SH-SY5Y (cell line): ENCODE measurements at regions not wholly inside any gene's neighbourhood (a gene's known extent, or its start where the extent isn't known, plus 50 kb on each side); places are given as distances from the start of the nearest gene placed in this dataset.

Source experiments
- GATA2 ChIP-seq: IDR thresholded peaks from 2 replicates; pipeline ENCODE4 v1.6.1; 2011; ENCODE audit warnings: mild to moderate bottlenecking, low read depth, low read length
- GATA3 ChIP-seq: IDR thresholded peaks from 2 replicates; pipeline ENCODE4 v1.6.1; 2011; ENCODE audit warnings: low read depth, mild to moderate bottlenecking, low read length, moderate library complexity

DNA sequence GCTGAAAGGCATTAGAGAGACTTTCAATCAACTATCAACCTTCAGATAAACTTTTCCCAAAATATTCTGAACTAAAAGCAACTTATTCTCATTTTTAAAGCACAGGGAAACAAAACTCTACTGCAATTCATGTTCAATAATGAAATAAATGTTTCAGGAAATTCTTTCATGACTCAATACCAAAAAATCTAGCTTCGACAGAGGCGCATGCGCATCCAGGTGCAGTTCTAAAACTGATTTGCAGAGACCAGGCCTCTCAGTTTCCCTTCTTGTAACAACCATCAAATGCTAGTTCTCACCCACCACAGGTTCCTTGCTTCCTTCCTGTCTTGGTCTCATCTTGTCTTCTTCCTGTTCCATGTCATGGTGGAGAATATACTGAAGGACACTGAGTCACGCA is 55.3 kb upstream of the NRBF2 start:
- TF ChIP-seq GATA2 (no peak), GATA3 (no peak)

- TF ChIP-seq GATA3 = no peak
- TF ChIP-seq GATA2 = no peak
Measured at GRCh38 chr10:63072951-63073350, 60.2 kb upstream of the NRBF2 start.

DNA sequence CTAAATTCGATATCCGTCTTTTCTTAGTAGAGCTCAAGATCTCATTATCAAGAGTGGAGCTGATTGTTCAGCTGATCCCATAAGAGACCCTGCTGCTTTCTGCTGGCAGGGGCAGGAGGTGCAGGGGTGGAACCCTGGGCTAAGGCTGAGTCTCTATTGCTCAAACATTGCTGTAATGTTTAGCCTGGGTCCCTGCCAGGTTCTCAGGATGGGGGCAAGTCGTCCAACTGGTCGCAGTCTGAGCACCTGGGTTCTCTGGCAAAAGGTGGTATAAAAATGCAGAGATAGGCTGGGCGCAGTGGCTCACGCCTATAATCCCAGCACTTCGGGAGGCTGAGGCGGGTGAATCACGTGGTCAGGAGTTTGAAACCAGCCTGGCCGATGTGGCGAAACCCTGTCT is 62.0 kb upstream of the NRBF2 start:
- no peak for TF ChIP-seq GATA2
- no peak for TF ChIP-seq GATA3

- peak; percentile 97 for TF ChIP-seq GATA2
- peak; percentile 98 for TF ChIP-seq GATA3
Measured at GRCh38 chr10:63069318-63069717, 63.8 kb upstream of the NRBF2 start.

DNA sequence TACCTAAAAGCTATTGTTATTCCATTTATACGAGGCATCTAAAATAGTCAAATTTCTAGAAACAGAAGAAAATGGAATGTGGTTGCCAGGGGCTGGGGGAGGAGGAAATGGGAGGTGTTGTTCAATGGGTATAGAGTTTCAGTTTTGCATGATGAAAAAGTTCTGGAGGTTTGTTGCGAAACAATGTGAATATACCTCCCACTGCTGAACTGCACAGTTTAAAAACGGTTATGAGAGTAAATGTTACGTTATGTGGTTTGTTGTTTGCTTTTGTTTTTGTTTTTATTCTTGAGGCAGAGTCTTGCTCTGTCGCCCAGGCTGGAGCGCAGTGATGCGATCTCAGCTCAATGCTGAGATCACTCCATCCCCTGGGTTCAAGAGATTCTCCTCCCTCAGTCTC is 64.9 kb upstream of the NRBF2 start:
- no peak for TF ChIP-seq GATA2
- TF ChIP-seq GATA3 = no peak

DNA sequence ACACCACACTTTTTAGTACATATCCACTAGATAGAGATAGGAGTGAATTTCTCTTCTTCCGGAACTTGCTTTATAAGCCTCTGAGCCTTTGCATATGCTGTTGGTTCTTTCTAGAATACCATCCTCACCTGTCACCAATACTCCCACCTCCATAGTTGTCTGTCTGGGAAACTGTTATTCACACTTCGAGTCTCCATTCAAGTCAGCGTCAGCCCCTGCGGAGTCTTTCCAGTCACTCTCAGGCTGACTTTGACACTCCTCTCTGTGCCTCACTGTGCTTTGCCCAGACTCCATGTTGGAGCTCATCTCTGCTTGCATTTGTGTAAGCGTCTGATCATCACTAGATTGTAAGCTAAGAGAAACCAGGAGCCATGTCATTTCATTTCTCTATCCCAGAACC is 66.5 kb upstream of the NRBF2 start:
- TF ChIP-seq GATA2 (no peak), GATA3 (no peak)

GRCh38 chr10:63064706-63065105 is 68.4 kb upstream of the NRBF2 start:
- no peak for TF ChIP-seq GATA3

- no peak for TF ChIP-seq GATA2
- TF ChIP-seq GATA3 = no peak
Measured at GRCh38 chr10:63058236-63058635, 74.9 kb upstream of the NRBF2 start.

GRCh38 chr10:63057509-63057908 is 75.6 kb upstream of the NRBF2 start:
- TF ChIP-seq GATA3 (no peak), GATA2 (no peak)

DNA sequence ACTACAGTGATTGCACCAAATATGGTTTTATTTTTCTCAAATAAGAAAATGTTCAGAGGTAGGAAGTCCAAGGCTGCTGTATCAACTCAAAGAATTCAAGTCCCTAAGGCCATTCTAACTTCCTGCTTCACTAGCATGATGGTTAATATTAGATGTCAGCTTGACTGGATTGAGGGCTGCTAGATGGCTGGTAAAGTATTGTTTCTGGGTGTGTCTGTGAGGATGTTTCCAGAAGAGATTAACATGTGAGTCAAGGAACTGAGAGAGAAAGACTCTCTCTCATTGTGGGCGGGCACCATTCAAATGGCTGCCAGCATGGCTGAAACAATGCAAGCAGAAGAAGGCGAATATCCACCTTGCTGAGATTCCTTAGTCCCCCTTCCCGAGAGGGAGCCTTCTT is 77.4 kb upstream of the NRBF2 start:
- no peak for TF ChIP-seq GATA3
- no peak for TF ChIP-seq GATA2

DNA sequence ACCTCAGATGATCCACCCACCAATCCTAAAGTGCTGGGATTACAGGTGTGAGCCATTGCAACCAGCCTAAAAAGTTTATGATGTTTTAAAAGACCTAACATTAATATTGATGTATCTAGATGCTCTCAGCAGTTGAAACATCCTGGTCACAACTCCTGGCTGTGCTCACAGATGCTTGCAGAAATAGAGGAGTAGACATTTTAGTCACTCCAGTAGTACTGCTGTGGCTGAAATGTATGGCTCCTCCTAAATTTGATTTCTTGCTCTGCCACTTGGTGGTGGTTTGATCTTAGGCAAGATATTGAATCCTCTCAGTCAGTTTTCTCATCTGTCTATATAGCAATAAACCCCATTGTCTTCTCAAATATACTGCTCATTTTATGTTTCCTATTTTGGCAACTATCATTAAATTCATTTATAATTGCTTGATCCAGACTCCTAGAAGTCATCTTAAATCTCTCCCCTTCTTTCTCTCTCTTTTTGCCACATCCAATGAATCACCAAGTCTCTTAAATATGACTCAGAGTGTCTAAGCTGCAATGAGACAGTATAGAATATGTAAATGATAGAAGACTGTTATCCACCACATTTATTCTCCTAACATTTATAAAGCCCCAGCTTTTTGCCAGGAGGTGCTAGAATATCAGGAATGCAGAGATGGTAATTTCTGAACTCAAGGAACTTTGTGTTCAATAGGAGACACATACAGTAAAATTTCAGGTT is 78.1 kb upstream of the NRBF2 start:
- TF ChIP-seq GATA3 (no peak), GATA2 (no peak)

- TF ChIP-seq GATA2 (no peak), GATA3 (no peak)
Measured at GRCh38 chr10:63052083-63052482, 81.0 kb upstream of the NRBF2 start.

DNA sequence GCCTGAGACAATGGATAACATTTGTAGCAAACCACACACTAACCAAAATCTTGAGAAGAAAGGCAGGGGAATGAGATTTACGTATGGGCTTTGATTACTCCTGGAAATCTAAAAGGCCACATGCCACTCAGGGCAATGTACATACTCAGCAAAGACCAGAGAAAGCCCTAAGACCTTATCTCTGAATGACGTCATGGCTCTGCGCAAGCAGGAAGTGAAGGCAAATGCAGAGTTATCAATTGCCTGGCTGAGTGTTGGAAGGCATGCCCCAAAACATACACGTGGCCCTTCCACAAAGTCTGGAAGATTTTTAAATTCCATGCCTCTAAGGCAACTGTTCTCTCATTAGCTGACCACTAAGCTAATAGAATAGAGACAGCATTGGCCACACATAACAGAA is 90.9 kb upstream of the NRBF2 start:
- TF ChIP-seq GATA3 = no peak
- TF ChIP-seq GATA2 = no peak

- TF ChIP-seq GATA3 (no peak), GATA2 (no peak)
Measured at GRCh38 chr10:63030536-63030935, 102.6 kb upstream of the NRBF2 start.

- no peak for TF ChIP-seq GATA3
- no peak for TF ChIP-seq GATA2
Measured at GRCh38 chr10:63027531-63027930, 105.6 kb upstream of the NRBF2 start.

DNA sequence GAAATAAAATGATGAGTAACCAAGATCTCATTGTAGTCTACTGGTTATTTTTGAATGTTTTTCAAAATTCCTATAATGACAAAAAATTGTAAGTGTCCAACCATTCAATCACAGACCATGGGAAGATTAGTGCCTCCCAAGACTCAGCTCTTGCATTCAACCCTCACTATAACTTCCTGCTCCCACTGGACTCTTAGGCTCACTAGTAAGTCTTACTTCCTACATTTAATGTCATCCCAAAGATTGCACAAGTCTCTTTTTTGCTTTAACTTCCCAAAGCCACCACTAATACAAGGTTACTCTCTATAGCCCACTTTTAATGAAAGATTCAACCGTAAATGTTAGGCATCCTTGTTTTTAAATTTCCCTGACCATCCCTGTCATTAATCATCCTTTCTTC is 111.9 kb upstream of the NRBF2 start:
- no peak for TF ChIP-seq GATA2
- TF ChIP-seq GATA3 = no peak
